Vagina (tissue), 2 donors: ENCODE measurements at regions not wholly inside any gene's neighbourhood (a gene's known extent, or its start where the extent isn't known, plus 50 kb on each side); places are given as distances from the start of the nearest gene placed in this dataset.

Experiments used
- DNase-seq, 2 donors: peaks; one replicate each; pipeline ENCODE4 v3.0.0-alpha.2; 2017; ENCODE audit errors: extremely low spot score in 2 of 2
- H3K27ac ChIP-seq: fragments of 200-600 bp; sonication (generic); one replicate; pipeline ENCODE4 v1.5.1; 2019
- H3K27me3 ChIP-seq: fragments of 200-600 bp; sonication (generic); one replicate; pipeline ENCODE4 v1.5.1; 2019
- H3K36me3 ChIP-seq, 2 donors: fragments of 200-600 bp; sonication (generic); one replicate each; pipeline ENCODE4 v1.5.1; 2017 to 2019
- H3K4me1 ChIP-seq: fragments of 200-600 bp; sonication (generic); one replicate; pipeline ENCODE4 v1.5.1; 2019
- H3K4me3 ChIP-seq, 2 donors: fragments of 200-600 bp; sonication (generic); 1 replicate in 1 of 2; 2 replicates in 1 of 2; pipeline ENCODE4 v1.5.1; 2016 to 2019
- H3K9me3 ChIP-seq: fragments of 200-600 bp; sonication (generic); one replicate; pipeline ENCODE4 v1.5.1; 2019
- CTCF ChIP-seq, 3 experiments: fragments of 450-650 bp in 2 of 3; fragments of 200-600 bp in 1 of 3; sonication (generic) in 1 of 3; IDR thresholded peaks; one replicate each; pipeline ENCODE4 v1.5.1; 2017 to 2019; ENCODE audit warnings: antibody characterized with exemption in 3 of 3, mild to moderate bottlenecking in 2 of 3, moderate library complexity in 2 of 3
- POLR2A ChIP-seq, 2 donors: fragments of 450-650 bp; IDR thresholded peaks; one replicate each; pipeline ENCODE4 v1.6.1; 2017; ENCODE audit warnings: antibody characterized with exemption in 2 of 2, mild to moderate bottlenecking in 2 of 2, moderate library complexity in 2 of 2
- POLR2AphosphoS5 ChIP-seq, 2 donors: sonication (generic); formaldehyde crosslinking; IDR thresholded peaks; one replicate each; pipeline ENCODE4 v1.9.0; 2017; ENCODE audit warnings: antibody characterized with exemption in 2 of 2, mild to moderate bottlenecking in 2 of 2, low read depth in 1 of 2; ENCODE audit not compliant: insufficient read depth in 1 of 2
- intact Hi-C: fragments of 100-400 bp; cut with DNase I; formaldehyde crosslinking; loops from one replicate; pipeline ENCODE4 v1.15.1; 2023

- no peak for TF ChIP-seq POLR2AphosphoS5 (IDR thresholded peaks at IDR 0.05; ENCODE audit: insufficient read depth in 1 of 2, low read depth in 1 of 2)
- TF ChIP-seq POLR2A (IDR thresholded peaks at IDR 0.05): no peak
- TF ChIP-seq CTCF (IDR thresholded peaks at IDR 0.05): no peak
- Histone ChIP-seq H3K27me3 (peaks cover 4% of the 10 kb centered on the region), H3K4me3 (no peak overlapping the region), H3K4me1 (no peaks in the 10 kb centered on the region), H3K9me3 (no peaks in the 10 kb centered on the region), H3K27ac (no peak overlapping the region), H3K36me3 (no peaks in the 10 kb centered on the region)
- DNase-seq: no peak
- intact Hi-C loops: no loop called here
Observed at GRCh38 chrX:11960031-11960430, 178.2 kb upstream of the FRMPD4 start.

GRCh38 chrX:11965436-11965835 lies 172.8 kb upstream of the FRMPD4 start:
- no peak overlapping the region for H3K4me3 ChIP-seq
- H3K36me3 ChIP-seq: no peaks in the 10 kb centered on the region
- H3K27me3 ChIP-seq: peaks cover 4% of the 10 kb centered on the region
- H3K9me3 ChIP-seq: no peaks in the 10 kb centered on the region
- H3K27ac ChIP-seq: no peak overlapping the region
- H3K4me1 ChIP-seq: no peaks in the 10 kb centered on the region
- no peak for TF ChIP-seq CTCF (IDR thresholded peaks at IDR 0.05)
- no peak for TF ChIP-seq POLR2A (IDR thresholded peaks at IDR 0.05)
- no peak for TF ChIP-seq POLR2AphosphoS5 (IDR thresholded peaks at IDR 0.05; ENCODE audit: insufficient read depth in 1 of 2, low read depth in 1 of 2)
- no peak for DNase-seq
- intact Hi-C loops: no loop called here

DNA sequence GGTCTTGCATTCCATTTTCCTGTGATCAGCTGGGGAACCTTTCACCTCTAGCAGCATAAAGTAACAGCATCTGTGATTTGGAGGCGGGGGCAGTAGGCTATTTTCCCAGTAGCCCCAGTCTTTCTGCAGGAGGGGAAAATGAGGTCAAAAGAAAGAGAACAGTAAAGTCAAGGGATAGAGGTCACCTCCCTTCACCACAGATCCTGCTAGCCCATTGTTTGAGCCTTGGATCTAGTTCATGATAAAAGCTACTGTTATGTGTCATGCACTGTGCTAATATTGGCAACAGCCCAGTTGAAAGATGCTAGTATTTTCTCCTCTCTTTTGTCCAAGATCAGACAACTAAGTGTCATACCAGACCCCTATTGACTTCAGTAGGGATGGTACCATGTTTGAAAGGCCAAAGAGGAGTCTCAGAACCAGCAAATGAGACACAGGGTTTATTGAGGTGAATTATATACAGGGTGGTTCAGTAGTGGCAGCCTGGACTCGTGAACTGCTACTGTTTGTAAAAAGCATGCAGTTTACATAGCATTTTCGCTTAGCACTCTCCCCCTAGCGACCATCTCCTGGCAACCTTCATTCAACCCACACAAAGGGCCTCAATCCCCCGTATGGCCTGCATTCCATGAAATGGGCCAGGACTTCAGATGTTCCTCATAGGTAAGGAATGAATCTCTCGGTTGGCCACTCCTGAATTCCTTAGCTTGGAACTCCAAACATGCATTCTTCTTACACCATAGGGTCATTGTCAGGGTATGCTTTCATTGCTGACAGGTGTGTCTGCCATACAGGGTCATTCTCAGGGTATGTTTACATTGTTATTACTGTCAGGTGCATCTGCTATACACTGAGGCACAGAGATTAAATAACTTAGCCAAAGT lies 170.0 kb upstream of the FRMPD4 start:
- TF ChIP-seq CTCF (IDR thresholded peaks at IDR 0.05) (no peak), POLR2A (IDR thresholded peaks at IDR 0.05) (no peak), POLR2AphosphoS5 (IDR thresholded peaks at IDR 0.05; ENCODE audit: insufficient read depth in 1 of 2, low read depth in 1 of 2) (no peak)
- DNase-seq: no peak
- Histone ChIP-seq H3K27me3 (no peaks in the 10 kb centered on the region), H3K9me3 (no peaks in the 10 kb centered on the region), H3K36me3 (no peaks in the 10 kb centered on the region), H3K4me1 (no peaks in the 10 kb centered on the region), H3K27ac (no peak overlapping the region), H3K4me3 (no peak overlapping the region)
- intact Hi-C loops: no loop called here

GRCh38 chrX:11968991-11969390 lies 169.3 kb upstream of the FRMPD4 start:
- H3K4me1 ChIP-seq: no peaks in the 10 kb centered on the region
- H3K9me3 ChIP-seq: no peaks in the 10 kb centered on the region
- H3K27ac ChIP-seq: no peak overlapping the region
- DNase-seq: no peak
- H3K4me3 ChIP-seq: no peak overlapping the region
- no peaks in the 10 kb centered on the region for H3K36me3 ChIP-seq
- TF ChIP-seq POLR2A (IDR thresholded peaks at IDR 0.05) (no peak), POLR2AphosphoS5 (IDR thresholded peaks at IDR 0.05; ENCODE audit: insufficient read depth in 1 of 2, low read depth in 1 of 2) (no peak), CTCF (IDR thresholded peaks at IDR 0.05) (no peak)
- H3K27me3 ChIP-seq: no peaks in the 10 kb centered on the region
- intact Hi-C loops: no loop called here
